ENCODE measurements at regions not wholly inside any gene's neighbourhood (a gene's known extent, or its start where the extent isn't known, plus 50 kb on each side); places are given as distances from the start of the nearest gene placed in this dataset.
"Not testable (repeated sequence)": the region's sequence is repeated elsewhere in the genome, so short reads cannot be mapped to it uniquely, and the experiment has no call there.

GRCh38 chr12:89278862-89279261, 73.4 kb downstream of the DUSP6 start:
- TF ChIP-seq CTCF (IDR thresholded peaks at IDR 0.05; ENCODE audit: low read depth, low read length, missing control alignments): no peak
- in situ Hi-C loops (cut with HindIII; ENCODE audit: low sequenced_read_pairs): no loop called here
- DNase-seq (ENCODE audit: low read depth): no peak
- H3K4me3 ChIP-seq (ENCODE audit: low read depth, low read length): no peak overlapping the region

GRCh38 chr12:89278169-89278568, 74.1 kb downstream of the DUSP6 start:
- in situ Hi-C loops (cut with HindIII; ENCODE audit: low sequenced_read_pairs): no loop called here
- H3K4me3 ChIP-seq (ENCODE audit: low read depth, low read length): no peak overlapping the region
- DNase-seq (ENCODE audit: low read depth): no peak
- TF ChIP-seq CTCF (IDR thresholded peaks at IDR 0.05; ENCODE audit: low read depth, low read length, missing control alignments): no peak

- TF ChIP-seq CTCF (IDR thresholded peaks at IDR 0.05; ENCODE audit: low read depth, low read length, missing control alignments): no peak
- H3K4me3 ChIP-seq (ENCODE audit: low read depth, low read length): no peak overlapping the region
- DNase-seq (ENCODE audit: low read depth): no peak
- in situ Hi-C loops (cut with HindIII; ENCODE audit: low sequenced_read_pairs): no loop called here
These were observed 75.4 kb downstream of the DUSP6 start for GRCh38 chr12:89276860-89277259.

- DNase-seq (ENCODE audit: low read depth): no peak
- in situ Hi-C loops (cut with HindIII; ENCODE audit: low sequenced_read_pairs): no loop called here
- H3K4me3 ChIP-seq (ENCODE audit: low read depth, low read length): no peak overlapping the region
- TF ChIP-seq CTCF (IDR thresholded peaks at IDR 0.05; ENCODE audit: low read depth, low read length, missing control alignments): no peak
These were observed 78.8 kb downstream of the DUSP6 start for GRCh38 chr12:89273525-89273924.

GRCh38 chr12:89270548-89270947, 81.8 kb downstream of the DUSP6 start:
- in situ Hi-C loops (cut with HindIII; ENCODE audit: low sequenced_read_pairs): no loop called here
- no peak for DNase-seq (ENCODE audit: low read depth)
- TF ChIP-seq CTCF (IDR thresholded peaks at IDR 0.05; ENCODE audit: low read depth, low read length, missing control alignments): no peak

GRCh38 chr12:89269174-89269573, 83.1 kb downstream of the DUSP6 start:
- TF ChIP-seq CTCF (IDR thresholded peaks at IDR 0.05; ENCODE audit: low read depth, low read length, missing control alignments): no peak
- no peak for DNase-seq (ENCODE audit: low read depth)
- in situ Hi-C loops (cut with HindIII; ENCODE audit: low sequenced_read_pairs): no loop called here
- no peak overlapping the region for H3K4me3 ChIP-seq (ENCODE audit: low read depth, low read length)

More at GRCh38 chr12:89270548-89270947, 81.8 kb downstream of the DUSP6 start:
- no peak overlapping the region for H3K4me3 ChIP-seq (ENCODE audit: low read depth, low read length)

- TF ChIP-seq CTCF (IDR thresholded peaks at IDR 0.05; ENCODE audit: low read depth, low read length, missing control alignments): no peak
- H3K4me3 ChIP-seq (ENCODE audit: low read depth, low read length): no peak overlapping the region
- DNase-seq (ENCODE audit: low read depth): no peak
- in situ Hi-C loops (cut with HindIII; ENCODE audit: low sequenced_read_pairs): no loop called here
These were observed 84.9 kb downstream of the DUSP6 start for GRCh38 chr12:89267404-89267803.

GRCh38 chr12:89266574-89267188, 85.6 kb downstream of the DUSP6 start:
- H3K4me3 ChIP-seq (ENCODE audit: low read depth, low read length); in situ Hi-C loops (cut with HindIII; ENCODE audit: low sequenced_read_pairs); DNase-seq (ENCODE audit: low read depth): not testable (repeated sequence)
